OCI-LY1 (cell line): ENCODE measurements at regions not wholly inside any gene's neighbourhood (a gene's known extent, or its start where the extent isn't known, plus 50 kb on each side); places are given as distances from the start of the nearest gene placed in this dataset.

Experiments used
- EZH2 ChIP-seq: fragments of 200-600 bp; sonication (generic), shearing (Covaris generic); IDR thresholded peaks from 2 replicates; pipeline ENCODE4 v1.8.0; 2017; ENCODE audit warnings: borderline replicate concordance, mixed run types, mild to moderate bottlenecking, antibody characterized with exemption, low read length, moderate library complexity, mixed read lengths
- TF ChIP-seq, protein P1 (sequence below): fragments of 200-600 bp; sonication (generic), shearing (Covaris generic); IDR thresholded peaks from 2 replicates; pipeline ENCODE4 v1.5.1; 2017; ENCODE audit warnings: mild to moderate bottlenecking, antibody characterized with exemption, low read length, moderate library complexity, mixed read lengths

DNA sequence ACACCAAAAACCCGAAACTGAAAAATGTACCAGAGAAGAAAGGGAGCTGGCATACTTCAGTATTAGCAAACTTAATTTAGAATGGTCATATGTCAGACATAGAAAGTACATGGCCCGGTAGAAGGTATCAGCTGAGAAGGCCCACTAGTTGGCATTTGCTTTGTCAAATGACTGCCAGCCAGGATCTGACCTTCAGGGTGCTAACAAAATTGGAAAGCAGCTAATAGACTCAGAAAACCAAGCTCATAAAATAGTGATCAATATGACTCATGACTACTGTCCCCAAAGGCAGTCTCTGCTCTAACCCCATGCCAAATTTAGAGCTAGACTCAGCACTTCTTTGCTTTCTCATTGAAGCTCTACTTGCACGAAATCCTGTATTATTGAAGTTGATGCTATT lies 342.7 kb downstream of the PDGFC start:
- TF ChIP-seq, protein P1, sequence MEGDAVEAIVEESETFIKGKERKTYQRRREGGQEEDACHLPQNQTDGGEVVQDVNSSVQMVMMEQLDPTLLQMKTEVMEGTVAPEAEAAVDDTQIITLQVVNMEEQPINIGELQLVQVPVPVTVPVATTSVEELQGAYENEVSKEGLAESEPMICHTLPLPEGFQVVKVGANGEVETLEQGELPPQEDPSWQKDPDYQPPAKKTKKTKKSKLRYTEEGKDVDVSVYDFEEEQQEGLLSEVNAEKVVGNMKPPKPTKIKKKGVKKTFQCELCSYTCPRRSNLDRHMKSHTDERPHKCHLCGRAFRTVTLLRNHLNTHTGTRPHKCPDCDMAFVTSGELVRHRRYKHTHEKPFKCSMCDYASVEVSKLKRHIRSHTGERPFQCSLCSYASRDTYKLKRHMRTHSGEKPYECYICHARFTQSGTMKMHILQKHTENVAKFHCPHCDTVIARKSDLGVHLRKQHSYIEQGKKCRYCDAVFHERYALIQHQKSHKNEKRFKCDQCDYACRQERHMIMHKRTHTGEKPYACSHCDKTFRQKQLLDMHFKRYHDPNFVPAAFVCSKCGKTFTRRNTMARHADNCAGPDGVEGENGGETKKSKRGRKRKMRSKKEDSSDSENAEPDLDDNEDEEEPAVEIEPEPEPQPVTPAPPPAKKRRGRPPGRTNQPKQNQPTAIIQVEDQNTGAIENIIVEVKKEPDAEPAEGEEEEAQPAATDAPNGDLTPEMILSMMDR: no peak
- TF ChIP-seq EZH2: no peak
